CD14-positive monocyte (primary cell): ENCODE measurements at regions not wholly inside any gene's neighbourhood (a gene's known extent, or its start where the extent isn't known, plus 50 kb on each side); places are given as distances from the start of the nearest gene placed in this dataset.

Experiments
- DNase-seq, 3 donors: peaks; one replicate each; pipeline ENCODE4 v3.0.0-alpha.2; 2011 to 2022
- H2AFZ ChIP-seq: 2 replicates; pipeline ENCODE4 v1.6.0; 2012; ENCODE audit warnings: mild to moderate bottlenecking, low read depth, low read length, inconsistent platforms; ENCODE audit not compliant: insufficient read depth, poor library complexity, severe bottlenecking
- H3K27ac ChIP-seq, 2 donors: 1 replicate in 1 of 2; 2 replicates in 1 of 2; pipeline ENCODE4 v1.5.1; 2012 to 2013; ENCODE audit warnings: low read length in 2 of 2, control low read depth in 1 of 2, inconsistent platforms in 1 of 2, low read depth in 1 of 2, mild to moderate bottlenecking in 1 of 2
- H3K27me3 ChIP-seq, 2 donors: one replicate each; pipeline versions ENCODE4 v1.6.0 to v1.6.1; 2011 to 2013; ENCODE audit warnings: low read length in 2 of 2; ENCODE audit not compliant: control insufficient read depth in 2 of 2, insufficient read depth in 2 of 2
- H3K36me3 ChIP-seq, 2 donors: replicated peaks in 1 of 2; 1 replicate in 1 of 2; 2 replicates in 1 of 2; pipeline versions ENCODE4 v1.5.1 to v1.6.1; 2012 to 2013; ENCODE audit warnings: low read length in 2 of 2, control low read depth in 1 of 2, inconsistent platforms in 1 of 2, mild to moderate bottlenecking in 1 of 2; ENCODE audit not compliant: insufficient read depth in 2 of 2, control insufficient read depth in 1 of 2
- H3K4me1 ChIP-seq, 2 donors: 1 replicate in 1 of 2; 2 replicates in 1 of 2; pipeline versions ENCODE4 v1.5.1 to v1.6.1; 2012 to 2013; ENCODE audit warnings: low read length in 2 of 2, control low read depth in 1 of 2, inconsistent platforms in 1 of 2, mild to moderate bottlenecking in 1 of 2, moderate library complexity in 1 of 2; ENCODE audit not compliant: insufficient read depth in 2 of 2, control insufficient read depth in 1 of 2
- H3K4me2 ChIP-seq: replicated peaks from 2 replicates; pipeline ENCODE3; 2012; ENCODE audit warnings: low read length, moderate library complexity, mild to moderate bottlenecking; ENCODE audit not compliant: poor library complexity, severe bottlenecking; ENCODE audit errors: extremely low read depth
- H3K4me3 ChIP-seq, 3 experiments: fragments of 200-600 bp in 1 of 3; sonication (generic) in 1 of 3; replicated peaks in 1 of 3; 1 replicate in 2 of 3; 2 replicates in 1 of 3; pipeline ENCODE4 v1.5.1; 2011 to 2013; ENCODE audit warnings: low read length in 3 of 3, mild to moderate bottlenecking in 3 of 3, control low read depth in 2 of 3, low read depth in 2 of 3, inconsistent platforms in 1 of 3, moderate library complexity in 1 of 3
- H3K79me2 ChIP-seq: 2 replicates; pipeline ENCODE4 v1.6.0; 2012; ENCODE audit warnings: mild to moderate bottlenecking, control low read depth, inconsistent platforms, low read length, moderate library complexity; ENCODE audit not compliant: insufficient read depth
- H3K9ac ChIP-seq: 2 replicates; pipeline ENCODE4 v1.6.0; 2017; ENCODE audit warnings: low read length, mild to moderate bottlenecking; ENCODE audit not compliant: insufficient read depth, poor library complexity, severe bottlenecking
- H3K9me3 ChIP-seq, 2 donors: replicated peaks in 1 of 2; 1 replicate in 1 of 2; 2 replicates in 1 of 2; pipeline versions ENCODE4 v1.5.1 to v1.6.1; 2012 to 2013; ENCODE audit warnings: low read length in 2 of 2, control low read depth in 1 of 2; ENCODE audit not compliant: control insufficient read depth in 1 of 2, insufficient read depth in 1 of 2
- H4K20me1 ChIP-seq: 2 replicates; pipeline ENCODE4 v1.6.0; 2012; ENCODE audit warnings: mild to moderate bottlenecking, low read length, control low read depth, moderate library complexity; ENCODE audit not compliant: insufficient read depth
- H3K27ac Mint-ChIP-seq, 7 donors: one replicate each; pipeline ENCODE4 v1.8.0; 2020; ENCODE audit warnings: mild to moderate bottlenecking in 7 of 7, mixed read lengths in 7 of 7, moderate library complexity in 6 of 7, inconsistent platforms in 2 of 7
- H3K27me3 Mint-ChIP-seq, 3 donors: one replicate each; pipeline ENCODE4 v1.8.0; 2021 to 2022; ENCODE audit warnings: low read depth in 3 of 3, mild to moderate bottlenecking in 3 of 3, mixed read lengths in 3 of 3, moderate library complexity in 3 of 3, inconsistent platforms in 1 of 3
- H3K36me3 Mint-ChIP-seq, 2 donors: one replicate each; pipeline ENCODE4 v1.8.0; 2020; ENCODE audit warnings: mixed read lengths in 2 of 2, inconsistent platforms in 1 of 2, mild to moderate bottlenecking in 1 of 2
- H3K4me1 Mint-ChIP-seq: one replicate; pipeline ENCODE4 v1.8.0; 2020; ENCODE audit warnings: mild to moderate bottlenecking, mixed read lengths
- H3K4me3 Mint-ChIP-seq, 2 donors: one replicate each; pipeline ENCODE4 v1.8.0; 2020; ENCODE audit warnings: mild to moderate bottlenecking in 2 of 2, mixed read lengths in 2 of 2, moderate library complexity in 1 of 2
- H3K9me3 Mint-ChIP-seq, 7 donors: one replicate each; pipeline ENCODE4 v1.8.0; 2020 to 2022; ENCODE audit warnings: mixed read lengths in 7 of 7, mild to moderate bottlenecking in 6 of 7, moderate library complexity in 6 of 7, inconsistent platforms in 2 of 7
- WGBS: methylation state at CpG from one replicate; pipeline ENCODE4 v1.1.5; 2013; ENCODE audit warnings: missing lambda C conversion rate; ENCODE audit not compliant: insufficient coverage; 5-methylcytosine and 5-hydroxymethylcytosine counted together
- intact Hi-C, 2 donors: fragments of 100-400 bp; cut with micrococcal nuclease; formaldehyde crosslinking; loops; one replicate each; pipeline versions ENCODE4 v1.15.0 to v1.15.1; 2023
- TF ChIP-seq, protein P1 (sequence below): fragments of 200-600 bp; IDR thresholded peaks from one replicate; pipeline ENCODE4 v1.8.0; 2022; ENCODE audit warnings: antibody characterized with exemption, mild to moderate bottlenecking

DNA sequence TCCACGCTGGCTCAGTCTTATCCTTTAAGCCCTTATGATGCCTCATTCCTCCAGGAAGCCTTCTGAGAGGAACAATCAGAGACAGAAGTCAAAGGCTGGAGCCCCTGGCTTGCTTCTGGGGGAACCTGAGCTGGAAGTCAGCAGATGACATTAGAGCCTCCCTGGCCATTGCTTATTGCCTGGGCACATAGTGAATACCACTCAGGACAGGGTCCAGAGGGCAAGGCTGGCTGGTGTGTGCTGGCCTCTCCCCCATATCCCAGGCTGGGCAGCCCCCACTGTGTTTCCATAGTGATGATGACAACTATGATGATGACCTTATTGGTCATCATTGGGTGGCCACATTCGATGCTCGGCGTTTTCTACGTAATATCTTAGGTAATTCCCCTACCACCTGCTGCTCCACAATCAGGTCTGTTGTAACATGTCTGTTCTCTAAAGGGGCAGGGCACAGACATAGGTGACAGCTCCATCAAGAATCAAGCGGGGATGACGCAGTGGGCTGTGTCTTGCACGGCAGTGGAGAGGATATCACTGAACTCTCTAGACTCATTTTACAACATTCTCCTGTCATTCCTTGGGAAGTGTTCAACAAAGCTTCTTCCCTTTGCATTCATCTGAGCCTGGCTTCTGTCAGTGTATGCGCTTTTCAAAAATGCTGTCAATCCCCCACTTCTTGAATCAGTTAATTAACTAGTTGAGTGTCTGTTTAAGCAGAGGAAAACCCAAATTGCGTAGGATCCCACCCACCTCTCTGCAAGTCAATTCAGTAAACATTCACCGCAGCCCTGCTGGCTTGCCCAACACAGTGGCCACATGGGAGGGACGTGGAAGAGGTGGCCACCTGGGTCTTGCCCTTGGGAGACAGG lies 89.4 kb upstream of the TSHZ3 start:
- no peaks in the 10 kb centered on the region for H3K4me1 ChIP-seq
- H3K9ac ChIP-seq = no peak overlapping the region
- H3K79me2 ChIP-seq = no peaks in the 10 kb centered on the region
- no peaks in the 10 kb centered on the region for H4K20me1 ChIP-seq
- H3K4me2 ChIP-seq = no peak overlapping the region
- H3K36me3 ChIP-seq = no peaks in the 10 kb centered on the region
- no peak overlapping the region for H3K27ac ChIP-seq
- intact Hi-C loops = no loop called here
- Mint-ChIP-seq H3K36me3 (no peaks in the 10 kb centered on the region), H3K9me3 (peaks cover 0 to 10% (median 8%) of the 10 kb centered on the region in 7 donors), H3K27me3 (peaks cover 0 to 2% (median 2%) of the 10 kb centered on the region in 3 donors), H3K27ac (no peak overlapping the region), H3K4me3 (no peak overlapping the region), H3K4me1 (no peaks in the 10 kb centered on the region)
- H2AFZ ChIP-seq = no peak overlapping the region
- TF ChIP-seq, protein P1, sequence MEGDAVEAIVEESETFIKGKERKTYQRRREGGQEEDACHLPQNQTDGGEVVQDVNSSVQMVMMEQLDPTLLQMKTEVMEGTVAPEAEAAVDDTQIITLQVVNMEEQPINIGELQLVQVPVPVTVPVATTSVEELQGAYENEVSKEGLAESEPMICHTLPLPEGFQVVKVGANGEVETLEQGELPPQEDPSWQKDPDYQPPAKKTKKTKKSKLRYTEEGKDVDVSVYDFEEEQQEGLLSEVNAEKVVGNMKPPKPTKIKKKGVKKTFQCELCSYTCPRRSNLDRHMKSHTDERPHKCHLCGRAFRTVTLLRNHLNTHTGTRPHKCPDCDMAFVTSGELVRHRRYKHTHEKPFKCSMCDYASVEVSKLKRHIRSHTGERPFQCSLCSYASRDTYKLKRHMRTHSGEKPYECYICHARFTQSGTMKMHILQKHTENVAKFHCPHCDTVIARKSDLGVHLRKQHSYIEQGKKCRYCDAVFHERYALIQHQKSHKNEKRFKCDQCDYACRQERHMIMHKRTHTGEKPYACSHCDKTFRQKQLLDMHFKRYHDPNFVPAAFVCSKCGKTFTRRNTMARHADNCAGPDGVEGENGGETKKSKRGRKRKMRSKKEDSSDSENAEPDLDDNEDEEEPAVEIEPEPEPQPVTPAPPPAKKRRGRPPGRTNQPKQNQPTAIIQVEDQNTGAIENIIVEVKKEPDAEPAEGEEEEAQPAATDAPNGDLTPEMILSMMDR = no peak
- H3K9me3 ChIP-seq = peaks cover 0 to 6% of the 10 kb centered on the region in 2 donors
- H3K4me3 ChIP-seq = no peak overlapping the region
- DNase-seq = no peak
- WGBS = 90% methylated on average over 6 of the region's 12 CpGs
- no peaks in the 10 kb centered on the region for H3K27me3 ChIP-seq

GRCh38 chr19:31439270-31439573 lies 90.0 kb upstream of the TSHZ3 start:
- no peaks in the 10 kb centered on the region for H3K4me1 Mint-ChIP-seq
- Histone ChIP-seq H3K79me2 (no peaks in the 10 kb centered on the region), H3K4me3 (no peak overlapping the region), H2AFZ (no peak overlapping the region), H3K27ac (no peak overlapping the region), H3K36me3 (no peaks in the 10 kb centered on the region), H3K9ac (no peak overlapping the region), H3K27me3 (no peaks in the 10 kb centered on the region), H3K4me2 (no peak overlapping the region), H3K4me1 (no peaks in the 10 kb centered on the region), H3K9me3 (peaks cover 0 to 6% of the 10 kb centered on the region in 2 donors), H4K20me1 (no peaks in the 10 kb centered on the region)
- no peak overlapping the region for H3K27ac Mint-ChIP-seq
- H3K4me3 Mint-ChIP-seq = no peak overlapping the region
- DNase-seq = no peak
- intact Hi-C loops = no loop called here
- TF ChIP-seq, protein P1 = no peak
- peaks cover 0 to 10% (median 8%) of the 10 kb centered on the region in 7 donors for H3K9me3 Mint-ChIP-seq
- H3K27me3 Mint-ChIP-seq = peaks cover 0 to 2% (median 2%) of the 10 kb centered on the region in 3 donors
- WGBS = 61% methylated on average over 4 of the region's 4 CpGs
- H3K36me3 Mint-ChIP-seq = no peaks in the 10 kb centered on the region
